Dermis microvascular lymphatic vessel endothelial cell (primary cell): ENCODE measurements at regions not wholly inside any gene's neighbourhood (a gene's known extent, or its start where the extent isn't known, plus 50 kb on each side); places are given as distances from the start of the nearest gene placed in this dataset.

Source experiments
- DNase-seq, 2 donors: peaks; one replicate each; pipeline versions ENCODE4 v3.0.0 to v3.0.0-alpha.2; 2010; ENCODE audit warnings: low read depth in 2 of 2

DNA sequence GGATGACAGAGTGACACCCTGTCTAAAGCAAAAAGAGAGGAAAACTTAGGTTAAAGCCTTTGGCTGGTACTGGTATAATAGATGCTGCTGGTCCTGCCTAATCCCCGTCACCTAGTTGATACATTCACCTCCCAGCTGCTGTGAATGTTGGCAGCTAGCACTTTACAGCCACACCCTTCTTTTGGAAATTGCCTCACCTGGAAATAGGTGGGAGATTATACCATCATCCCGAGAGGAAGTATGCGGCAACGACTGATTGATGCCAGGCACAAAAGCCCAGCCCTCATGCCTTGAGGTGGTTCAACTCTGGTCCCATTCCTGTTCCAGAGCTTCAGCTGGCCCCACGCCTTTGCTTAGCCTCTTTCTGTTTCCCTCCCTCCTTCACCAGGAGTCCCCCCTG lies 53.2 kb upstream of the SIAH1 start:
- no peak for DNase-seq

DNA sequence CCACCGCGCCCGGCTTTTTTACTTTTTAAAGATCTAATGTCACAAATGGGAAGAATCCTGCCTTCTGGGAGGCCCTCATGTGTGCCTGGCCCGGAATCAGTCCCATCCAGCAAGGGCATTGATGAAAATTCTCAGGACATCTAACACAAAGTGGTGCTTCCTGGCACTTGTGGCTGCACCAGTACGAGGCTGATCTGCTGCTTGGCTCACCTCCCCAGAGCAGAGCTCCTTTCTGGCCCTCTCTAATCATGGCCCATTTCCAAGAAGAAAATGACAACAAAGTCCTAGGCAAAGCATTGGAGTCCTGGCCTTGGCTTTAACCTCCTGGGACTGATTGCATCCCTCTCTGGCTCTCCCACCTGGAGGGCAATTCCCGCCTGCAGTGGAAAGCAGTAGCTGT lies 50.7 kb upstream of the SIAH1 start:
- DNase-seq, result no peak

DNA sequence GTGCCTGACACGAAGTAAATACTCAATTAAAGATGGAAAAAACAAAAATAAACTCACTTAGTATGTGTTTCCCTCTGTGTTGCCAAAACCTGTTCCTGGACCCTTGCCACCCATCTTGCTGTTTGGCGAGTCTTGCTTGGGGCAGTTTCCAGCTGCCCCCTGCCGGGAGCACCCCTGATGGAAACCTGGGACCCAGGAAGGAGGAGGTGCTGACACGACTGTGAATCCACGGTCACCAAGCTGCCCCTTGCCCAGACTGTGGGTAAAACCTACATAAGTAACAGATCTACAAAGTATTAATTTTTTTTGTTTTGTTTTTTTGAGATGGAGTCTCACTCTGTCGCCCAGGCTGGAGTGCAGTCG lies 50.1 kb upstream of the SIAH1 start:
- DNase-seq, result no peak
